IMR-90 (cell line): ENCODE measurements at regions not wholly inside any gene's neighbourhood (a gene's known extent, or its start where the extent isn't known, plus 50 kb on each side); places are given as distances from the start of the nearest gene placed in this dataset.

ENCODE experiments used
- ATAC-seq: fragments of 200-7000 bp; cut with Tn5 transposase; 2 replicates; pipeline ENCODE4 v1.9.1; 2020; ENCODE audit warnings: low read depth, mild to moderate bottlenecking, moderate library complexity
- BruUV-seq: library from RNA; stranded (reverse); fragments of 400-500 nt; replicated peaks from 2 replicates; lab custom pipeline; 2021; lab: Mats Ljungman, UMichigan
- CTCF ChIA-PET: fragments of 300-600 bp; formaldehyde crosslinking; extraction: SDS; loops from one replicate; lab custom pipeline; 2021; ENCODE audit warnings: antibody characterized with exemption; lab: Yijun Ruan, JAX
- POLR2A ChIA-PET: fragments of 300-600 bp; sonication (Branson Sonifier 250); formaldehyde crosslinking; loops from one replicate; lab custom pipeline; 2022; ENCODE audit warnings: antibody characterized with exemption; ENCODE audit not compliant: unreplicated experiment; lab: Charles Lee
- DNase-seq: peaks from one replicate; pipeline ENCODE4 v3.0.0; 2013
- H2AFZ ChIP-seq: replicated peaks from 2 replicates; pipeline ENCODE3; 2013; ENCODE audit warnings: low read length, mild to moderate bottlenecking; ENCODE audit not compliant: poor library complexity
- H2AK5ac ChIP-seq: 2 replicates; pipeline ENCODE4 v1.6.1; 2013; ENCODE audit warnings: low read depth, low read length, inconsistent platforms
- H2AK9ac ChIP-seq: replicated peaks from 2 replicates; pipeline ENCODE3; 2013; ENCODE audit warnings: mild to moderate bottlenecking, low read depth, low read length, moderate library complexity; ENCODE audit not compliant: poor library complexity
- H2BK120ac ChIP-seq: 2 replicates; pipeline ENCODE4 v1.6.1; 2013; ENCODE audit warnings: low read depth, low read length, inconsistent platforms
- H2BK15ac ChIP-seq: 3 replicates; pipeline ENCODE4 v1.6.1; 2013; ENCODE audit warnings: low read depth, low read length, inconsistent platforms
- H2BK20ac ChIP-seq: 2 replicates; pipeline ENCODE4 v1.6.1; 2013; ENCODE audit warnings: low read depth, mild to moderate bottlenecking, inconsistent platforms, low read length, moderate library complexity
- H2BK5ac ChIP-seq: 2 replicates; pipeline ENCODE4 v1.6.1; 2013; ENCODE audit warnings: mild to moderate bottlenecking, low read depth, low read length, inconsistent platforms; ENCODE audit not compliant: poor library complexity, severe bottlenecking
- H3K14ac ChIP-seq: replicated peaks from 2 replicates; pipeline ENCODE4 v1.6.1; 2013; ENCODE audit warnings: low read depth, low read length, inconsistent platforms
- H3K18ac ChIP-seq: 2 replicates; pipeline ENCODE4 v1.6.1; 2013; ENCODE audit warnings: low read depth, low read length, control low read depth
- H3K23ac ChIP-seq: 2 replicates; pipeline ENCODE4 v1.6.1; 2013; ENCODE audit warnings: low read depth, low read length, inconsistent platforms
- H3K27ac ChIP-seq: 2 replicates; pipeline ENCODE4 v1.5.1; 2013; ENCODE audit warnings: mild to moderate bottlenecking, control low read depth, low read length; ENCODE audit not compliant: insufficient read depth
- H3K27me3 ChIP-seq: 2 replicates; pipeline ENCODE4 v1.6.1; 2013; ENCODE audit warnings: low read length; ENCODE audit not compliant: control insufficient read depth, insufficient read depth
- H3K36me3 ChIP-seq: 2 replicates; pipeline ENCODE4 v1.6.1; 2013; ENCODE audit warnings: low read length, mixed read lengths; ENCODE audit not compliant: control insufficient read depth, insufficient read depth
- H3K4ac ChIP-seq: 2 replicates; pipeline ENCODE4 v1.6.1; 2013; ENCODE audit warnings: low read depth, low read length, inconsistent platforms
- H3K4me1 ChIP-seq: 2 replicates; pipeline ENCODE4 v1.6.1; 2013; ENCODE audit warnings: low read length, mixed read lengths; ENCODE audit not compliant: control insufficient read depth, insufficient read depth
- H3K4me2 ChIP-seq: 2 replicates; pipeline ENCODE4 v1.6.1; 2013; ENCODE audit warnings: low read depth, mild to moderate bottlenecking, control low read depth, low read length, moderate library complexity
- H3K4me3 ChIP-seq: 2 replicates; pipeline ENCODE4 v1.5.1; 2013; ENCODE audit warnings: low read depth, mild to moderate bottlenecking, control low read depth, low read length, moderate library complexity; ENCODE audit not compliant: insufficient read depth
- H3K56ac ChIP-seq: 2 replicates; pipeline ENCODE4 v1.6.1; 2013; ENCODE audit warnings: low read length, inconsistent platforms; ENCODE audit not compliant: insufficient read depth; ENCODE audit errors: extremely low read depth
- H3K79me1 ChIP-seq, 2 experiments: 2 replicates each; pipeline ENCODE4 v1.6.1; 2013; ENCODE audit warnings: low read length in 2 of 2, inconsistent platforms in 1 of 2, low read depth in 1 of 2
- H3K9ac ChIP-seq: 2 replicates; pipeline ENCODE4 v1.6.1; 2013; ENCODE audit warnings: low read depth, low read length, control low read depth
- H3K9me1 ChIP-seq: 2 replicates; pipeline ENCODE4 v1.6.1; 2013; ENCODE audit warnings: low read length, inconsistent platforms; ENCODE audit not compliant: insufficient read depth
- H3K9me3 ChIP-seq: 2 replicates; pipeline ENCODE4 v1.6.1; 2013; ENCODE audit warnings: low read length; ENCODE audit not compliant: control insufficient read depth, insufficient read depth
- H4K20me1 ChIP-seq: 2 replicates; pipeline ENCODE4 v1.6.1; 2013; ENCODE audit warnings: low read length, inconsistent platforms; ENCODE audit not compliant: insufficient read depth
- H4K5ac ChIP-seq: 2 replicates; pipeline ENCODE4 v1.6.1; 2013; ENCODE audit warnings: mild to moderate bottlenecking, low read depth, low read length, control low read depth
- H4K8ac ChIP-seq, 2 experiments: 2 replicates each; pipeline ENCODE4 v1.6.1; 2013; ENCODE audit warnings: low read depth in 2 of 2, low read length in 2 of 2, control low read depth in 1 of 2, inconsistent platforms in 1 of 2
- H4K91ac ChIP-seq: 2 replicates; pipeline ENCODE4 v1.6.1; 2013; ENCODE audit warnings: low read depth, low read length, inconsistent platforms; ENCODE audit not compliant: insufficient read depth
- BHLHE40 ChIP-seq: fragments of 150-350 bp; IDR thresholded peaks from 2 replicates; pipeline ENCODE4 v1.6.1; 2016; ENCODE audit warnings: mild to moderate bottlenecking, low read depth, low read length
- CEBPB ChIP-seq: IDR thresholded peaks from 2 replicates; pipeline ENCODE4 v1.6.1; 2012; ENCODE audit warnings: low read depth, low read length, improper control_type of control experiment
- CHD1 ChIP-seq: IDR thresholded peaks from 2 replicates; pipeline ENCODE4 v1.6.1; 2012; ENCODE audit warnings: low read depth, low read length, improper control_type of control experiment
- FOS ChIP-seq: fragments of 150-350 bp; IDR thresholded peaks from 2 replicates; pipeline ENCODE4 v1.6.1; 2016; ENCODE audit warnings: low read depth, low read length
- MAFK ChIP-seq: IDR thresholded peaks from 2 replicates; pipeline ENCODE4 v1.6.1; 2012; ENCODE audit warnings: low read depth, low read length, improper control_type of control experiment
- MAZ ChIP-seq: IDR thresholded peaks from 2 replicates; pipeline ENCODE4 v1.6.1; 2012; ENCODE audit warnings: low read depth, mild to moderate bottlenecking, low read length, improper control_type of control experiment, moderate library complexity, borderline replicate concordance
- MXI1 ChIP-seq: IDR thresholded peaks from 2 replicates; pipeline ENCODE4 v1.6.1; 2012; ENCODE audit warnings: low read depth, mild to moderate bottlenecking, low read length, moderate library complexity, borderline replicate concordance
- NFE2L2 ChIP-seq: fragments of 150-350 bp; IDR thresholded peaks from 2 replicates; pipeline ENCODE4 v1.6.1; 2016; ENCODE audit warnings: low read depth, mild to moderate bottlenecking, low read length
- POLR2A ChIP-seq: IDR thresholded peaks from 2 replicates; pipeline ENCODE4 v1.6.1; 2012; ENCODE audit warnings: mild to moderate bottlenecking, low read depth, low read length
- RAD21 ChIP-seq: IDR thresholded peaks from 2 replicates; pipeline ENCODE4 v1.6.1; 2012; ENCODE audit warnings: low read length, improper control_type of control experiment
- RCOR1 ChIP-seq: IDR thresholded peaks from 2 replicates; pipeline ENCODE4 v1.6.1; 2012; ENCODE audit warnings: mild to moderate bottlenecking, low read length, improper control_type of control experiment; ENCODE audit not compliant: insufficient replicate concordance
- RFX5 ChIP-seq: IDR thresholded peaks from 2 replicates; pipeline ENCODE4 v1.8.0; 2012; ENCODE audit warnings: low read depth, mild to moderate bottlenecking, low read length, moderate library complexity
- SMC3 ChIP-seq: fragments of 150-350 bp; IDR thresholded peaks from 2 replicates; pipeline ENCODE4 v1.6.1; 2016; ENCODE audit warnings: low read depth, mild to moderate bottlenecking, antibody characterized with exemption, low read length, moderate library complexity
- USF2 ChIP-seq: fragments of 150-350 bp; IDR thresholded peaks from 2 replicates; pipeline ENCODE4 v1.6.1; 2017; ENCODE audit warnings: mild to moderate bottlenecking, antibody characterized with exemption, low read length, low read depth
- WGBS, 2 experiments: methylation state at CpG; one replicate each; pipeline versions ENCODE4 v1.1.5 to v1.1.7; 2013; ENCODE audit warnings: missing lambda C conversion rate in 2 of 2; ENCODE audit not compliant: insufficient read length in 1 of 2; ENCODE audit errors: extremely low coverage in 2 of 2; 5-methylcytosine and 5-hydroxymethylcytosine counted together
- dilution Hi-C: fragments of 300-500 bp; cut with HindIII; formaldehyde crosslinking; loops from one replicate; pipeline ENCODE4 v1.14.3; 2018; ENCODE audit warnings: low sequenced_read_pairs; ENCODE audit not compliant: unreplicated experiment
- in situ Hi-C: fragments of 300-500 bp; cut with MboI; formaldehyde crosslinking; loops from 3 replicates; pipeline ENCODE4 v1.14.3; 2019; ENCODE audit warnings: low sequenced_read_pairs, inconsistent platforms, mixed read lengths
- intact Hi-C: fragments of 100-400 bp; cut with micrococcal nuclease; formaldehyde crosslinking; loops from 2 replicates; pipeline ENCODE4 v1.10.0; 2022
- TF ChIP-seq, protein P1 (sequence below): fragments of 150-350 bp; IDR thresholded peaks from 2 replicates; pipeline ENCODE4 v1.6.1; 2016; ENCODE audit warnings: low read depth, mild to moderate bottlenecking, low read length, moderate library complexity, borderline replicate concordance
- TF ChIP-seq, protein P2 (sequence below): conservative IDR thresholded peaks from 2 replicates; pipeline ENCODE4 v1.5.1; 2012; ENCODE audit warnings: mild to moderate bottlenecking, low read depth, low read length, improper control_type of control experiment

GRCh38 chr2:60629305-60629662 is 75.8 kb upstream of the BCL11A start:
- dilution Hi-C loops (no loop called here), intact Hi-C loops (no loop called here), in situ Hi-C loops (no loop called here)
- Histone ChIP-seq H2AK5ac (no peak overlapping the region), H3K4me3 (no peak overlapping the region), H2BK5ac (no peak overlapping the region), H3K36me3 (no peaks in the 10 kb centered on the region), H4K8ac (no peak overlapping the region), H2BK15ac (no peak overlapping the region), H3K14ac (no peak overlapping the region), H3K27ac (no peak overlapping the region), H2AK9ac (no peak overlapping the region), H4K91ac (no peak overlapping the region), H2BK20ac (no peak overlapping the region), H4K5ac (no peak overlapping the region), H3K9ac (no peak overlapping the region), H2BK120ac (no peak overlapping the region), H3K9me1 (no peaks in the 10 kb centered on the region), H3K4ac (no peak overlapping the region), H3K18ac (no peak overlapping the region), H3K4me2 (no peak overlapping the region), H3K9me3 (no peaks in the 10 kb centered on the region), H3K4me1 (no peaks in the 10 kb centered on the region), H3K79me1 (no peaks in the 10 kb centered on the region), H3K27me3 (no peaks in the 10 kb centered on the region; the same call in 1 of the 2 replicates), H3K56ac (no peak overlapping the region), H3K23ac (no peak overlapping the region), H4K20me1 (no peaks in the 10 kb centered on the region), H2AFZ (no peak overlapping the region)
- TF ChIP-seq POLR2A (no peak), SMC3 (no peak), MAFK (no peak), MXI1 (no peak), USF2 (no peak), RAD21 (no peak), RCOR1 (no peak), NFE2L2 (no peak), MAZ (no peak), RFX5 (no peak), CEBPB (no peak), BHLHE40 (no peak), FOS (no peak), CHD1 (no peak)
- TF ChIP-seq, protein P1, sequence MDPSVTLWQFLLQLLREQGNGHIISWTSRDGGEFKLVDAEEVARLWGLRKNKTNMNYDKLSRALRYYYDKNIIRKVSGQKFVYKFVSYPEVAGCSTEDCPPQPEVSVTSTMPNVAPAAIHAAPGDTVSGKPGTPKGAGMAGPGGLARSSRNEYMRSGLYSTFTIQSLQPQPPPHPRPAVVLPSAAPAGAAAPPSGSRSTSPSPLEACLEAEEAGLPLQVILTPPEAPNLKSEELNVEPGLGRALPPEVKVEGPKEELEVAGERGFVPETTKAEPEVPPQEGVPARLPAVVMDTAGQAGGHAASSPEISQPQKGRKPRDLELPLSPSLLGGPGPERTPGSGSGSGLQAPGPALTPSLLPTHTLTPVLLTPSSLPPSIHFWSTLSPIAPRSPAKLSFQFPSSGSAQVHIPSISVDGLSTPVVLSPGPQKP, result no peak
- TF ChIP-seq, protein P2, sequence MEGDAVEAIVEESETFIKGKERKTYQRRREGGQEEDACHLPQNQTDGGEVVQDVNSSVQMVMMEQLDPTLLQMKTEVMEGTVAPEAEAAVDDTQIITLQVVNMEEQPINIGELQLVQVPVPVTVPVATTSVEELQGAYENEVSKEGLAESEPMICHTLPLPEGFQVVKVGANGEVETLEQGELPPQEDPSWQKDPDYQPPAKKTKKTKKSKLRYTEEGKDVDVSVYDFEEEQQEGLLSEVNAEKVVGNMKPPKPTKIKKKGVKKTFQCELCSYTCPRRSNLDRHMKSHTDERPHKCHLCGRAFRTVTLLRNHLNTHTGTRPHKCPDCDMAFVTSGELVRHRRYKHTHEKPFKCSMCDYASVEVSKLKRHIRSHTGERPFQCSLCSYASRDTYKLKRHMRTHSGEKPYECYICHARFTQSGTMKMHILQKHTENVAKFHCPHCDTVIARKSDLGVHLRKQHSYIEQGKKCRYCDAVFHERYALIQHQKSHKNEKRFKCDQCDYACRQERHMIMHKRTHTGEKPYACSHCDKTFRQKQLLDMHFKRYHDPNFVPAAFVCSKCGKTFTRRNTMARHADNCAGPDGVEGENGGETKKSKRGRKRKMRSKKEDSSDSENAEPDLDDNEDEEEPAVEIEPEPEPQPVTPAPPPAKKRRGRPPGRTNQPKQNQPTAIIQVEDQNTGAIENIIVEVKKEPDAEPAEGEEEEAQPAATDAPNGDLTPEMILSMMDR, result no peak
- POLR2A ChIA-PET, result no interaction called here
- no TSS peak for BruUV-seq
- CTCF ChIA-PET, result interaction anchor here (2.0 kb wide), 1 partner anchor 48 kb away, joined by 5 read pairs; no protein-coding TSS in a partner anchor
- WGBS, 2 experiments, result 33% methylated on average over 1 of the region's 3 CpGs; no CpG with 5 or more reads in 1 of the 2 experiments
- ATAC-seq (no peak), DNase-seq (no peak)
